ENCODE measurements at regions not wholly inside any gene's neighbourhood (a gene's known extent, or its start where the extent isn't known, plus 50 kb on each side); places are given as distances from the start of the nearest gene placed in this dataset.

DNA sequence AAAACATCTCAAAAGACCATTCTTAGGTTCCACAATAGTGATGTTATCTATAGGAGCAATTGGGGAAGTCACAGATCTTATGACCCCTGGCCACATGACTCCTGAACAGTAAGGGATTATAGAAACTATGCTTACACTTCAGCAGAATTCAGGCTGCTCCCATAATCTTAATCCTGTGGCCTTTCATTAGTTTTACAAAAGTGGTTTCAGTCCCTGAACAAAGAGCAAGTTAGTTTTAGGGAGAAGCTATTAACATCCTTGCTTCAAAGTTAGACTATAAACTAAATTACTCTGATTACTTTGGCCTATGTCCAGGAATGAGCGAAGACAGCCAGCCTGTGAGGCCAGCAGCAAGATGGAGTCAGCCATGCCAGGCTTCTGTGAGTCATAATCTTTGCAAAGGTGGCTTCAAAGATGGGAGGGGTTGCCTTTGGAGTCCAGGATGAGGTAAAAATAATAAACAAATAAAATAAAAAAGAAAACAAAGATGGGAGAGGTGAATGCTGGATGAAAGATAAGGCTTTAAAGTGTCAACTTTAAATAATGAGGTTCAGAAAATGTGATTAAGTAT lies 168.7 kb upstream of the NDUFV2 start (continued):
- TF ChIP-seq, protein P1, sequence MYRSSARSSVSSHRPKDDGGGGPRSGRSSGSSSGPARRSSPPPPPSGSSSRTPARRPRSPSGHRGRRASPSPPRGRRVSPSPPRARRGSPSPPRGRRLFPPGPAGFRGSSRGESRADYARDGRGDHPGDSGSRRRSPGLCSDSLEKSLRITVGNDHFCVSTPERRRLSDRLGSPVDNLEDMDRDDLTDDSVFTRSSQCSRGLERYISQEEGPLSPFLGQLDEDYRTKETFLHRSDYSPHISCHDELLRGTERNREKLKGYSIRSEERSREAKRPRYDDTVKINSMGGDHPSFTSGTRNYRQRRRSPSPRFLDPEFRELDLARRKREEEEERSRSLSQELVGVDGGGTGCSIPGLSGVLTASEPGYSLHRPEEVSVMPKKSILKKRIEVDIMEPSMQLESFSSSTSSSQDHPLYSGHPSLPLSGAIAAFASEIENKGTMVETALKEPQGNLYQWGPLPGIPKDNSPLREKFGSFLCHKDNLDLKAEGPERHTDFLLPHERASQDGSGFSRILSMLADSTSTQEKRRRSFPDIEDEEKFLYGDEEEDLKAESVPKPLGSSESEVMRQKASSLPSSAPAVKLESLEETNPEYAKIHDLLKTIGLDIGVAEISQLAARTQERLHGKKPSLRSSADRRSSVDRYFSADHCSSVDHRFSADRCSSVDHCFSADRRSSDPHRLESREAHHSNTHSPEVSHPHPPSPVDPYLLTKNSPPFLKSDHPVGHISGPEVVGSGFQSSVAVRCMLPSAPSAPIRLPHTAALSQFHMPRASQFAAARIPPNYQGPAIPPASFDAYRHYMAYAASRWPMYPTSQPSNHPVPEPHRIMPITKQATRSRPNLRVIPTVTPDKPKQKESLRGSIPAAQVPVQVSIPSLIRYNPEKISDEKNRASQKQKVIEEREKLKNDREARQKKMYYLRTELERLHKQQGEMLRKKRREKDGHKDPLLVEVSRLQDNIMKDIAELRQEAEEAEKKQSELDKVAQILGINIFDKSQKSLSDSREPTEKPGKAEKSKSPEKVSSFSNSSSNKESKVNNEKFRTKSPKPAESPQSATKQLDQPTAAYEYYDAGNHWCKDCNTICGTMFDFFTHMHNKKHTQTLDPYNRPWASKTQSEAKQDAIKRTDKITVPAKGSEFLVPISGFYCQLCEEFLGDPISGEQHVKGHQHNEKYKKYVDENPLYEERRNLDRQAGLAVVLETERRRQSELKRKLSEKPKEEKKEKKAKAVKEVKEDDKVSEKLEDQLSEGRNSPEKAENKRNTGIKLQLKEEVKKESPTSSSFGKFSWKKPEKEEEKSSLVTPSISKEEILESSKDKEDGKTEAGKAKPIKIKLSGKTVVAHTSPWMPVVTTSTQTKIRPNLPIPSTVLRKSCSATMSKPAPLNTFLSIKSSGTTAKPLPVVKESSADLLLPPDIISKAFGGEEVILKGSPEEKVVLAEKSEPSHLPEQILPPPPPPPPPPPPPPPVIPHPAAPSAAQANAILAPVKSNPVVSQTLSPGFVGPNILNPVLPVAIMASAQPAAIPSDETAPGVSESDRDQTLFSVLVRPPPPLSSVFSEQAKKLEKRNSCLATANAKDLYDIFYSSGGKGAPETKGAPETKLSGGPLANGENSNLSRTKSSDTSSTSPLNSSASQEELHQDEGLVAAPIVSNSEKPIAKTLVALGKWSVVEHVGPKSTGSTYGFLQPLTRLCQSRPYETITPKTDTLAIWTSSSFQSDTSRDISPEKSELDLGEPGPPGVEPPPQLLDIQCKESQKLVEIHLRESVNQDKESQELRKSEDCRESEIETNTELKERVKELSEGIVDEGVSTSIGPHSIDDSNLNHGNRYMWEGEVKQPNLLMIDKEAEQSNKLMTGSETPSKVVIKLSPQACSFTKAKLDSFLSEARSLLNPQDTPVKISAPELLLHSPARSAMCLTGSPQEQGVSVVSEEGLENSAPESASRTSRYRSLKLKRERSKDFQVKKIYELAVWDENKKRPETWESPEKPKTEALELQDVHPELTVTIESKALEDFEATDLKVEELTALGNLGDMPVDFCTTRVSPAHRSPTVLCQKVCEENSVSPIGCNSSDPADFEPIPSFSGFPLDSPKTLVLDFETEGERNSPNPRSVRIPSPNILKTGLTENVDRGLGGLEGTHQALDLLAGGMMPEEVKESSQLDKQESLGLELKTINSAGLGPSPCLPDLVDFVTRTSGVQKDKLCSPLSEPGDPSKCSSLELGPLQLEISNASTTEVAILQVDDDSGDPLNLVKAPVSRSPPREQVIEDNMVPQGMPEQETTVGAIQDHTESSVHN (IDR thresholded peaks at IDR 0.05; ENCODE audit: borderline replicate concordance in 1 of 2, low read depth in 1 of 2) = no peak
- TF ChIP-seq PATZ1 (CRISPR knock-in tag; IDR thresholded peaks at IDR 0.05; ENCODE audit: borderline replicate concordance) (no peak; the same call in 1 of the 2 replicates), CBX1 (IDR thresholded peaks at IDR 0.05; ENCODE audit: low read depth) (no peak), RBM34 (IDR thresholded peaks at IDR 0.05; ENCODE audit: borderline replicate concordance, insufficient read depth, low read length) (no peak), ZNF79 (CRISPR knock-in tag; IDR thresholded peaks at IDR 0.05; ENCODE audit: low read depth) (peak; percentile 79; the same call in 1 of the 2 replicates), BRD4 (IDR thresholded peaks at IDR 0.05) (no peak), ZSCAN32 (CRISPR knock-in tag; IDR thresholded peaks at IDR 0.05) (no peak), ILF3 (IDR thresholded peaks at IDR 0.05; ENCODE audit: borderline replicate concordance) (no peak), KDM1A (IDR thresholded peaks at IDR 0.05) (no peak), ZNF23 (CRISPR knock-in tag; IDR thresholded peaks at IDR 0.05) (peak; percentile 66; the same call in 1 of the 2 replicates), ZNF583 (CRISPR knock-in tag; IDR thresholded peaks at IDR 0.05) (peak; percentile 72; the same call in 1 of the 2 replicates), CCNT2 (IDR thresholded peaks at IDR 0.05; ENCODE audit: borderline replicate concordance, extremely low read depth, insufficient read length, low read depth, low read length) (no peak), DLX4 (CRISPR knock-in tag; IDR thresholded peaks at IDR 0.05) (no peak), PRPF4 (IDR thresholded peaks at IDR 0.05; ENCODE audit: insufficient read depth, low read depth, low read length, poor library complexity, severe bottlenecking) (no peak), U2AF1 (optimal IDR thresholded peaks at IDR 0.05; ENCODE audit: low read depth, low read length) (no peak)
- TF ChIP-seq, protein P2, sequence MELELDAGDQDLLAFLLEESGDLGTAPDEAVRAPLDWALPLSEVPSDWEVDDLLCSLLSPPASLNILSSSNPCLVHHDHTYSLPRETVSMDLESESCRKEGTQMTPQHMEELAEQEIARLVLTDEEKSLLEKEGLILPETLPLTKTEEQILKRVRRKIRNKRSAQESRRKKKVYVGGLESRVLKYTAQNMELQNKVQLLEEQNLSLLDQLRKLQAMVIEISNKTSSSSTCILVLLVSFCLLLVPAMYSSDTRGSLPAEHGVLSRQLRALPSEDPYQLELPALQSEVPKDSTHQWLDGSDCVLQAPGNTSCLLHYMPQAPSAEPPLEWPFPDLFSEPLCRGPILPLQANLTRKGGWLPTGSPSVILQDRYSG (tag; conservative IDR thresholded peaks at IDR 0.05; ENCODE audit: low read depth) = 0 out of 2 replicates have a peak, but pooled peaks have one; percentile 47

All from K562 (cell line).